CD4-positive, alpha-beta T cell (primary cell): ENCODE measurements at regions not wholly inside any gene's neighbourhood (a gene's known extent, or its start where the extent isn't known, plus 50 kb on each side); places are given as distances from the start of the nearest gene placed in this dataset.

ENCODE experiments used
- ATAC-seq: fragments of 200-7000 bp; cut with Tn5 transposase; one replicate; pipeline ENCODE4 v1.10.0; 2022; ENCODE audit warnings: mild to moderate bottlenecking; ENCODE audit not compliant: poor library complexity
- CTCF ChIA-PET: fragments of 350-600 bp; sonication (Branson Sonifier 250); formaldehyde crosslinking; loops from one replicate; lab custom pipeline; 2021; ENCODE audit warnings: antibody characterized with exemption, inconsistent platforms; lab: Charles Lee
- POLR2A ChIA-PET: fragments of 350-600 bp; sonication (Branson Sonifier 250); formaldehyde crosslinking; loops from one replicate; lab custom pipeline; 2021; ENCODE audit warnings: antibody characterized with exemption, inconsistent platforms; lab: Charles Lee
- DNase-seq, 14 experiments: peaks; one replicate each; pipeline ENCODE4 v3.0.0-alpha.2; 2013 to 2020; ENCODE audit warnings: mixed read lengths in 2 of 14
- H3K27ac ChIP-seq, 2 donors: one replicate each; pipeline versions ENCODE4 v1.5.1 to v1.7.0; 2013; ENCODE audit warnings: low read length in 2 of 2, low read depth in 1 of 2, mild to moderate bottlenecking in 1 of 2
- H3K27me3 ChIP-seq, 2 experiments: 1 replicate in 1 of 2; 2 replicates in 1 of 2; pipeline versions ENCODE4 v1.6.1 to v1.7.0; 2013; ENCODE audit warnings: low read length in 2 of 2, control low read depth in 1 of 2, mild to moderate bottlenecking in 1 of 2, moderate library complexity in 1 of 2; ENCODE audit not compliant: insufficient read depth in 2 of 2, control insufficient read depth in 1 of 2
- H3K36me3 ChIP-seq: one replicate; pipeline ENCODE4 v1.6.1; 2013; ENCODE audit warnings: low read length, control low read depth; ENCODE audit not compliant: insufficient read depth
- H3K4me1 ChIP-seq: one replicate; pipeline ENCODE4 v1.6.1; 2013; ENCODE audit warnings: low read length, control low read depth; ENCODE audit not compliant: insufficient read depth
- H3K4me3 ChIP-seq: one replicate; pipeline ENCODE4 v1.5.1; 2013; ENCODE audit warnings: mild to moderate bottlenecking, low read length, moderate library complexity
- H3K9me3 ChIP-seq, 2 experiments: 1 replicate in 1 of 2; 2 replicates in 1 of 2; pipeline versions ENCODE4 v1.6.1 to v1.7.0; 2013; ENCODE audit warnings: low read length in 2 of 2, mild to moderate bottlenecking in 2 of 2, control low read depth in 1 of 2, moderate library complexity in 1 of 2; ENCODE audit not compliant: control insufficient read depth in 1 of 2, insufficient read depth in 1 of 2
- H3K27ac Mint-ChIP-seq: one replicate; pipeline ENCODE4 v1.8.0; 2020; ENCODE audit warnings: mixed read lengths
- H3K27me3 Mint-ChIP-seq: one replicate; pipeline ENCODE4 v1.8.0; 2021; ENCODE audit warnings: mixed read lengths
- H3K36me3 Mint-ChIP-seq: one replicate; pipeline ENCODE4 v1.8.0; 2021; ENCODE audit warnings: low read depth, mixed read lengths
- H3K4me1 Mint-ChIP-seq: one replicate; pipeline ENCODE4 v1.8.0; 2021; ENCODE audit warnings: low read depth, mixed read lengths
- H3K4me3 Mint-ChIP-seq: one replicate; pipeline ENCODE4 v1.8.0; 2020; ENCODE audit warnings: mild to moderate bottlenecking, mixed read lengths
- H3K9me3 Mint-ChIP-seq: one replicate; pipeline ENCODE4 v1.8.0; 2020; ENCODE audit warnings: mixed read lengths
- CTCF ChIP-seq: fragments of 200-600 bp; IDR thresholded peaks from one replicate; pipeline ENCODE4 v1.8.0; 2022; ENCODE audit warnings: antibody characterized with exemption, mild to moderate bottlenecking
- intact Hi-C, 2 experiments: fragments of 100-400 bp; cut with DNase I in 1 of 2; cut with micrococcal nuclease in 1 of 2; formaldehyde crosslinking; loops; one replicate each; pipeline versions ENCODE4 v1.15.1 to v1.9.0; 2023 to 2025; cut with DNase I, micrococcal nuclease

GRCh38 chr7:116418524-116418923 is 81.0 kb upstream of the CAV2 start:
- H3K27ac ChIP-seq = no peak overlapping the region
- H3K27me3 Mint-ChIP-seq = peaks cover 8% of the 10 kb centered on the region
- no peaks in the 10 kb centered on the region for H3K9me3 Mint-ChIP-seq
- no peaks in the 10 kb centered on the region for H3K9me3 ChIP-seq
- no peaks in the 10 kb centered on the region for H3K36me3 Mint-ChIP-seq
- no peak for TF ChIP-seq CTCF
- no peaks in the 10 kb centered on the region for H3K27me3 ChIP-seq
- H3K4me1 ChIP-seq = no peaks in the 10 kb centered on the region
- no peak overlapping the region for H3K27ac Mint-ChIP-seq
- intact Hi-C loops = no loop called here
- no peak overlapping the region for H3K4me3 ChIP-seq
- no peaks in the 10 kb centered on the region for H3K4me1 Mint-ChIP-seq
- ChIA-PET CTCF (no interaction called here), POLR2A (no interaction called here)
- H3K4me3 Mint-ChIP-seq = no peak overlapping the region
- H3K36me3 ChIP-seq = no peaks in the 10 kb centered on the region
- DNase-seq = no peak
- ATAC-seq = no peak

DNA sequence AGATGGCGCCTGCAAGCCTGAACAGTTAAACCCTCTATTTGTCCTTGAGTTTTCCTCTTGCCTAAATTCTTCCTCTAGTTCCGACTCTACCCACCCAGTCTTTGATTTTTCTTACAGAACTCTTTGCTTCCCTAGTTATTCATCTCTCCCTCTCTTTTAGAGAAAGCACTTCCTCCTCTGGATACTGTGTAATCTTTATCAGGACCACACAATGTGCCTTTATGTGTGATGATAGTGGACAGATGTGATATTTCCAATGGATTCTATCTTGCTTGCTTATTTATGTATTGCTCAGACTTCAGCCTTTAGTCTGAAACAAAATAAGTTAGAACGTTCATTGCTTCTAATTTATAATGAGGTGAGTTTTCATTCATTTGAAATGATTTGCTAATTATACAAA is 79.5 kb upstream of the CAV2 start:
- no peaks in the 10 kb centered on the region for H3K9me3 Mint-ChIP-seq
- POLR2A ChIA-PET = no interaction called here

DNA sequence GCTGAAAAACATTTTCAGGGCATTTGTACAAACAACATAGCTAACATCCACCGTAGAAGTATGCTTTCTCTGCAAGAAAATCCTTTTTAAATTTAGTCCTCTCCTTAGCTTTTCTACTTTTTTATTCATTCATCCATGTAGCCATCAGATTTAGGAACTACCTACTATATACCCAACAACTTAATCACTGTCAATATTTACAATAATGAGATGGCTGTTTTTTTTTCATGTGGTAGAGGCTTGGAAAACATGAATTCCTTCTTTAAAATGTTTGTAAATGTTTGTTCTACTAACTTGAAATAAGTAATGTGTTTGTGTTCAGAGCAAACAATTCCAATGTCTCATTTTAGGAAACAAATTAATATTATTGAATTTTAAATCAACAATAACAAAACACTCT is 78.2 kb upstream of the CAV2 start:
- no peak for DNase-seq
- no peak overlapping the region for H3K4me3 ChIP-seq
- Mint-ChIP-seq H3K4me1 (no peaks in the 10 kb centered on the region), H3K36me3 (no peaks in the 10 kb centered on the region), H3K27ac (no peak overlapping the region), H3K9me3 (no peaks in the 10 kb centered on the region), H3K4me3 (no peak overlapping the region), H3K27me3 (peaks cover 13% of the 10 kb centered on the region)
- ATAC-seq = no peak
- no peak overlapping the region for H3K27ac ChIP-seq
- no peaks in the 10 kb centered on the region for H3K9me3 ChIP-seq
- ChIA-PET POLR2A (interaction anchor here (0.5 kb wide), 1 partner anchor 559 kb away, joined by 3 read pairs; no protein-coding TSS in a partner anchor), CTCF (no interaction called here)
- intact Hi-C loops = no loop called here
- H3K4me1 ChIP-seq = no peaks in the 10 kb centered on the region
- TF ChIP-seq CTCF = no peak
- H3K36me3 ChIP-seq = no peaks in the 10 kb centered on the region
- H3K27me3 ChIP-seq = no peaks in the 10 kb centered on the region

More for the DNA sequence above, 79.5 kb upstream of the CAV2 start:
- Histone ChIP-seq H3K4me3 (no peak overlapping the region), H3K27ac (no peak overlapping the region), H3K9me3 (no peaks in the 10 kb centered on the region), H3K36me3 (no peaks in the 10 kb centered on the region), H3K27me3 (no peaks in the 10 kb centered on the region), H3K4me1 (no peaks in the 10 kb centered on the region)
- Mint-ChIP-seq H3K4me1 (no peaks in the 10 kb centered on the region), H3K36me3 (no peaks in the 10 kb centered on the region), H3K27me3 (peaks cover 13% of the 10 kb centered on the region), H3K27ac (no peak overlapping the region), H3K4me3 (no peak overlapping the region)
- no peak for TF ChIP-seq CTCF
- no peak for DNase-seq
- no peak for ATAC-seq
- CTCF ChIA-PET = no interaction called here
- intact Hi-C loops = no loop called here
